ENCODE measurements at regions not wholly inside any gene's neighbourhood (a gene's known extent, or its start where the extent isn't known, plus 50 kb on each side); places are given as distances from the start of the nearest gene placed in this dataset.
"Not testable (repeated sequence)": the region's sequence is repeated elsewhere in the genome, so short reads cannot be mapped to it uniquely, and the experiment has no call there.

DNA sequence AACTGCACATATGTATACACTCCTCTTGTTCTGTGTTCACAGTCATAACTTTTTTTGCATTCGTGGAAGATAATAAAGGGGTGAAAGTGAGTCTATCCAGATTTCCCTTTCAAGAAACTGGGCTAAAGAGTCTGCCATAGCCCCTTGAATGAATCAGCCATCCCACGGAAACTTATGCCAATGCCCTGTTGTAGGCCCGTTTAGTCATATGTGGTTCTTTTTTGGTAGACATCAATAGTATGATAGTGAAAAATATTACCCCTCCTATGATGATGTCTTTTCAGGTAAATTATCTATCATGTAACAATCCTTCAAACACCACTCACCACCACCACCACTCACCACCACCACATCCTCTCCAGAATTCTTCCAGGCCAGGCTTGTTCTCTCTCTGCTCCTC, 99.9 kb upstream of the MYLIP start:
- H3K79me2 ChIP-seq (ENCODE audit: low read length): no peaks in the 10 kb centered on the region
- no peaks in the 10 kb centered on the region for H3K36me3 ChIP-seq (replicated peaks; ENCODE audit: low read depth, low read length)
- H2AFZ ChIP-seq (ENCODE audit: low read depth, low read length): no peak overlapping the region
- no peak overlapping the region for H3K4me3 ChIP-seq (ENCODE audit: low read length)
- no peak overlapping the region for H3K4me2 ChIP-seq (ENCODE audit: low read length)
- TF ChIP-seq, protein P1, sequence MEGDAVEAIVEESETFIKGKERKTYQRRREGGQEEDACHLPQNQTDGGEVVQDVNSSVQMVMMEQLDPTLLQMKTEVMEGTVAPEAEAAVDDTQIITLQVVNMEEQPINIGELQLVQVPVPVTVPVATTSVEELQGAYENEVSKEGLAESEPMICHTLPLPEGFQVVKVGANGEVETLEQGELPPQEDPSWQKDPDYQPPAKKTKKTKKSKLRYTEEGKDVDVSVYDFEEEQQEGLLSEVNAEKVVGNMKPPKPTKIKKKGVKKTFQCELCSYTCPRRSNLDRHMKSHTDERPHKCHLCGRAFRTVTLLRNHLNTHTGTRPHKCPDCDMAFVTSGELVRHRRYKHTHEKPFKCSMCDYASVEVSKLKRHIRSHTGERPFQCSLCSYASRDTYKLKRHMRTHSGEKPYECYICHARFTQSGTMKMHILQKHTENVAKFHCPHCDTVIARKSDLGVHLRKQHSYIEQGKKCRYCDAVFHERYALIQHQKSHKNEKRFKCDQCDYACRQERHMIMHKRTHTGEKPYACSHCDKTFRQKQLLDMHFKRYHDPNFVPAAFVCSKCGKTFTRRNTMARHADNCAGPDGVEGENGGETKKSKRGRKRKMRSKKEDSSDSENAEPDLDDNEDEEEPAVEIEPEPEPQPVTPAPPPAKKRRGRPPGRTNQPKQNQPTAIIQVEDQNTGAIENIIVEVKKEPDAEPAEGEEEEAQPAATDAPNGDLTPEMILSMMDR (IDR thresholded peaks at IDR 0.05; ENCODE audit: low read depth, low read length): no peak
- TF ChIP-seq EZH2phosphoT487 (IDR thresholded peaks at IDR 0.05; ENCODE audit: low read depth): no peak
- H3K9ac ChIP-seq (ENCODE audit: low read length): no peak overlapping the region
- H3K27ac ChIP-seq (ENCODE audit: low read length): no peak overlapping the region
- H4K20me1 ChIP-seq (ENCODE audit: insufficient read depth, low read length): no peaks in the 10 kb centered on the region
- no peaks in the 10 kb centered on the region for H3K9me3 ChIP-seq (ENCODE audit: insufficient read depth, low read length)
- no peaks in the 10 kb centered on the region for H3K27me3 ChIP-seq (ENCODE audit: low read depth, low read length)
- 0 out of 2 replicates have a peak, but pooled peaks cover 4% of the 10 kb centered on the region for H3K4me1 ChIP-seq (ENCODE audit: low read length)

DNA sequence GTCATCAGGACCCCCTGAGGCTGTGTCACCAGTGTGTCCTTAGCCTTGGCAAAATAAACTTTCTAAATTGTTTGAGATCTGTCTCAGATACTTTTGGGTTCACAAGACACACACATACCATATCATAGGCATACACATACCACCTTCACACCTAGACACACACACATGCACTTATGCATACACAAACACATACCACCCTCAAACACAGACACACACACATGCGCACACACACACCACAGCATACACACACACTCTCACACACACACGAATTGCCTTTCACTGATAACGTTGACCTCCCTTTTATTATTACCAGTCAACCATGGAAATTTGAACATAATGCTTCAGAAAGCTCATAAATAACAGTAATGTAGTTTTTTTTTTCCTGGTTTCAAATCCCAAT, 108.6 kb upstream of the MYLIP start:
- Histone ChIP-seq H3K4me2 (ENCODE audit: low read length) (no peak overlapping the region), H3K36me3 (replicated peaks; ENCODE audit: low read depth, low read length) (no peaks in the 10 kb centered on the region), H3K4me1 (ENCODE audit: low read length) (no peaks in the 10 kb centered on the region), H4K20me1 (ENCODE audit: insufficient read depth, low read length) (no peaks in the 10 kb centered on the region), H2AFZ (ENCODE audit: low read depth, low read length) (no peak overlapping the region), H3K27ac (ENCODE audit: low read length) (no peak overlapping the region), H3K9ac (ENCODE audit: low read length) (no peak overlapping the region), H3K79me2 (ENCODE audit: low read length) (no peaks in the 10 kb centered on the region), H3K4me3 (ENCODE audit: low read length) (no peak overlapping the region), H3K27me3 (ENCODE audit: low read depth, low read length) (no peaks in the 10 kb centered on the region), H3K9me3 (ENCODE audit: insufficient read depth, low read length) (no peaks in the 10 kb centered on the region)
- TF ChIP-seq EZH2phosphoT487 (IDR thresholded peaks at IDR 0.05; ENCODE audit: low read depth): no peak
- TF ChIP-seq, protein P1 (IDR thresholded peaks at IDR 0.05; ENCODE audit: low read depth, low read length): no peak

DNA sequence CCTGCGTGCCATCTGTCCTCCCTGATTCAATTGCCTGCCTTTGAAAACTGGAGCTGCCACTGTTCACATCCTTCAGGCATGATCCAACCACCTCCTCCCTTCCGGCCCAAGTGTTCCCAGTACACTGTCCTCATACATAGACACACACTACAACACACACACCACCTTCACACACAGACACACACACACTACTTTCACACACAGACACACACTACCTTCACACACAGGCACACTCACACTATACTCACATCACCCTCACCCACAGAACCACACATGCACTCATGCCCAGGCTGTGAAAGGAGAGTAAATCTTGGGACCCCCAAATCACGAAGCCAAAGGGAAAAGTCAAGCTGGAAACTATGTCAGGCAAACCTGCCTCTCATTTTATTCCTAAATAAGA, 109.4 kb upstream of the MYLIP start:
- H3K4me1 ChIP-seq (ENCODE audit: low read length): no peaks in the 10 kb centered on the region

DNA sequence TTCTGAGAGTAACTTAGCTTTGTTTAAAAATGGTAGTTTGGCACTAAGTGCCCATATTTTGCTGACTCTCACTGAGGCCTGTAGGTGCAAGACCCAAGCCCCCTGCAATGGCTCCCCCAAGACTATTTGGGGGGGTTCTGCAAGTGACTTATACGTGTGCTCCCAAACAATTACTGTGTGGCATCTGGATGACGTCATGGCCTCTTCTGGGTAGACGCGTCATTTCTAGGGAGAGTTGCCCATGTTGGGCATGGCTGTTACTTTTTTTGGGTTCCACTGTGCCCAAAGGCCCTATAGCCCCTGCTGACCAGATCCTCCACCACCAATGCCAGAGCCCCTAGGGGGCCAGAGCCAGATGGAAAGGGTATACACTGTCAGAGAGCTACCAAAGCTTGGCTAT, 110.3 kb upstream of the MYLIP start:
- Histone ChIP-seq H4K20me1 (ENCODE audit: insufficient read depth, low read length) (no peaks in the 10 kb centered on the region), H3K4me2 (ENCODE audit: low read length) (no peak overlapping the region), H3K4me1 (ENCODE audit: low read length) (no peaks in the 10 kb centered on the region), H3K79me2 (ENCODE audit: low read length) (no peaks in the 10 kb centered on the region), H3K4me3 (ENCODE audit: low read length) (no peak overlapping the region), H3K27me3 (ENCODE audit: low read depth, low read length) (no peaks in the 10 kb centered on the region), H3K9me3 (ENCODE audit: insufficient read depth, low read length) (no peaks in the 10 kb centered on the region), H3K36me3 (replicated peaks; ENCODE audit: low read depth, low read length) (no peaks in the 10 kb centered on the region), H3K27ac (ENCODE audit: low read length) (no peak overlapping the region), H2AFZ (ENCODE audit: low read depth, low read length) (no peak overlapping the region), H3K9ac (ENCODE audit: low read length) (no peak overlapping the region)
- TF ChIP-seq, protein P1 (IDR thresholded peaks at IDR 0.05; ENCODE audit: low read depth, low read length): no peak
- TF ChIP-seq EZH2phosphoT487 (IDR thresholded peaks at IDR 0.05; ENCODE audit: low read depth): no peak

More for the DNA sequence above, 109.4 kb upstream of the MYLIP start:
- Histone ChIP-seq H3K27ac (ENCODE audit: low read length) (no peak overlapping the region), H3K36me3 (replicated peaks; ENCODE audit: low read depth, low read length) (no peaks in the 10 kb centered on the region), H3K79me2 (ENCODE audit: low read length) (no peaks in the 10 kb centered on the region), H3K4me3 (ENCODE audit: low read length) (no peak overlapping the region), H2AFZ (ENCODE audit: low read depth, low read length) (no peak overlapping the region), H3K27me3 (ENCODE audit: low read depth, low read length) (no peaks in the 10 kb centered on the region), H3K9ac (ENCODE audit: low read length) (no peak overlapping the region), H3K9me3 (ENCODE audit: insufficient read depth, low read length) (no peaks in the 10 kb centered on the region), H3K4me2 (ENCODE audit: low read length) (no peak overlapping the region), H4K20me1 (ENCODE audit: insufficient read depth, low read length) (no peaks in the 10 kb centered on the region)
- TF ChIP-seq, protein P1 (IDR thresholded peaks at IDR 0.05; ENCODE audit: low read depth, low read length): no peak

DNA sequence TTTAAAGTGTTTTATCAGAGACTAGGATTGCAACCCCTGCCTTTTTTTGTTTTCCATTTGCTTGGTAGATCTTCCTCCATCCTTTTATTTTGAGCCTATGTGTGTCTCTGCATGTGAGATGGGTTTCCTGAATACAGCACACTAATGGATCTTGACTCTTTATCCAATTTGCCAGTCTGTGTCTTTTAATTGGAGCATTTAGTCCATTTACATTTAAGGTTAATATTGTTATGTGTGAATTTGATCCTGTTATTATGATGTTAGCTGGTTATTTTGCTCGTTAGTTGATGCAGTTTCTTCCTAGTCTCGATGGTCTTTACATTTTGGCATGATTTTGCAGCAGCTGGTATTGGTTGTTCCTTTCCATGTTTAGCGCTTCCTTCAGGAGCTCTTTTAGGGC, 114.6 kb upstream of the MYLIP start:
- not testable (repeated sequence) for H3K9me3 ChIP-seq (ENCODE audit: insufficient read depth, low read length); H2AFZ ChIP-seq (ENCODE audit: low read depth, low read length); H3K79me2 ChIP-seq (ENCODE audit: low read length); H3K9ac ChIP-seq (ENCODE audit: low read length); H3K4me2 ChIP-seq (ENCODE audit: low read length); H4K20me1 ChIP-seq (ENCODE audit: insufficient read depth, low read length); H3K27me3 ChIP-seq (ENCODE audit: low read depth, low read length); H3K4me3 ChIP-seq (ENCODE audit: low read length); H3K36me3 ChIP-seq (replicated peaks; ENCODE audit: low read depth, low read length); H3K4me1 ChIP-seq (ENCODE audit: low read length); H3K27ac ChIP-seq (ENCODE audit: low read length)
